Cardiac fibroblast (primary cell): ENCODE measurements at regions not wholly inside any gene's neighbourhood (a gene's known extent, or its start where the extent isn't known, plus 50 kb on each side); places are given as distances from the start of the nearest gene placed in this dataset.

ENCODE experiments used
- DNase-seq, 2 donors: peaks; one replicate each; pipeline versions ENCODE4 v3.0.0 to v3.0.0-alpha.2; 2010; ENCODE audit warnings: low read depth in 2 of 2
- H3K4me3 ChIP-seq, 2 donors: replicated peaks in 1 of 2; 1 replicate in 1 of 2; 2 replicates in 1 of 2; pipeline ENCODE4 v1.5.1; 2011; ENCODE audit warnings: low read depth in 2 of 2, low read length in 2 of 2, mild to moderate bottlenecking in 2 of 2, moderate library complexity in 1 of 2
- CTCF ChIP-seq: IDR thresholded peaks from one replicate; pipeline ENCODE4 v1.5.1; 2011; ENCODE audit warnings: low read depth, mild to moderate bottlenecking, low read length, inconsistent platforms

GRCh38 chr3:5485427-5485826, 297.9 kb downstream of the EDEM1 start:
- DNase-seq: no peak
- TF ChIP-seq CTCF: no peak
- no peak overlapping the region for H3K4me3 ChIP-seq

GRCh38 chr3:5488771-5489170, 301.3 kb downstream of the EDEM1 start:
- no peak overlapping the region for H3K4me3 ChIP-seq
- TF ChIP-seq CTCF: no peak
- DNase-seq: no peak

GRCh38 chr3:5489536-5489935, 302.0 kb downstream of the EDEM1 start:
- TF ChIP-seq CTCF: no peak
- no peak for DNase-seq
- no peak overlapping the region for H3K4me3 ChIP-seq

- no peak for TF ChIP-seq CTCF
- no peak for DNase-seq
- H3K4me3 ChIP-seq: no peak overlapping the region
Measured at GRCh38 chr3:5494905-5495519, 307.5 kb downstream of the EDEM1 start.

GRCh38 chr3:5497497-5497896, 310.0 kb downstream of the EDEM1 start:
- no peak for TF ChIP-seq CTCF
- no peak for DNase-seq
- no peak overlapping the region for H3K4me3 ChIP-seq

GRCh38 chr3:5498981-5499380, 311.5 kb downstream of the EDEM1 start:
- no peak for TF ChIP-seq CTCF
- no peak for DNase-seq
- no peak overlapping the region for H3K4me3 ChIP-seq

GRCh38 chr3:5499404-5499803, 311.9 kb downstream of the EDEM1 start:
- TF ChIP-seq CTCF: no peak
- DNase-seq: no peak

More at GRCh38 chr3:5499404-5499803, 311.9 kb downstream of the EDEM1 start:
- H3K4me3 ChIP-seq: no peak overlapping the region
